Right lung (tissue), 2 donors: ENCODE measurements at regions not wholly inside any gene's neighbourhood (a gene's known extent, or its start where the extent isn't known, plus 50 kb on each side); places are given as distances from the start of the nearest gene placed in this dataset.
"Not testable (repeated sequence)": the region's sequence is repeated elsewhere in the genome, so short reads cannot be mapped to it uniquely, and the experiment has no call there.

Experiments used
- DNase-seq, 2 donors: peaks; one replicate each; pipeline ENCODE4 v3.0.0-alpha.2; 2013

- not testable (repeated sequence) for DNase-seq
Measured at GRCh38 chr13:109702030-109702597, 84.3 kb downstream of the IRS2 start.

GRCh38 chr13:109700176-109700575 lies 86.2 kb downstream of the IRS2 start:
- peak; percentile 60 to 70 for DNase-seq

- DNase-seq, result no peak
Measured at GRCh38 chr13:109699628-109700071, 86.7 kb downstream of the IRS2 start.

- DNase-seq, result no peak
Measured at GRCh38 chr13:109698779-109699178, 87.6 kb downstream of the IRS2 start.

GRCh38 chr13:109697936-109698335 lies 88.4 kb downstream of the IRS2 start:
- no peak for DNase-seq

- DNase-seq, result no peak
Measured at GRCh38 chr13:109695402-109696190, 90.8 kb downstream of the IRS2 start.

- DNase-seq, result no peak
Measured at GRCh38 chr13:109694972-109695371, 91.4 kb downstream of the IRS2 start.

GRCh38 chr13:109693213-109693612 lies 93.2 kb downstream of the IRS2 start:
- DNase-seq, result no peak

- no peak for DNase-seq
Measured at GRCh38 chr13:109691689-109692088, 94.7 kb downstream of the IRS2 start.

GRCh38 chr13:109687559-109688448 lies 98.6 kb downstream of the IRS2 start:
- no peak for DNase-seq

GRCh38 chr13:109685203-109685602 lies 101.2 kb downstream of the IRS2 start:
- DNase-seq, result no peak

- DNase-seq, result peak in 1 of 2 donors; percentile 30
Measured at GRCh38 chr13:109684824-109685202, 101.6 kb downstream of the IRS2 start.

- DNase-seq, result no peak
Measured at GRCh38 chr13:109684084-109684823, 102.1 kb downstream of the IRS2 start.

- no peak for DNase-seq
Measured at GRCh38 chr13:109682534-109683244, 103.7 kb downstream of the IRS2 start.

GRCh38 chr13:109680930-109681329 lies 105.5 kb downstream of the IRS2 start:
- no peak for DNase-seq

GRCh38 chr13:109680288-109680687 lies 106.1 kb downstream of the IRS2 start:
- DNase-seq, result no peak

- no peak for DNase-seq
Measured at GRCh38 chr13:109678459-109678858, 107.9 kb downstream of the IRS2 start.

GRCh38 chr13:109677206-109677605 lies 109.2 kb downstream of the IRS2 start:
- no peak for DNase-seq

- no peak for DNase-seq
Measured at GRCh38 chr13:109673477-109673876, 112.9 kb downstream of the IRS2 start.

- DNase-seq, result no peak
Measured at GRCh38 chr13:109672545-109672944, 113.8 kb downstream of the IRS2 start.

GRCh38 chr13:109671919-109672318 lies 114.5 kb downstream of the IRS2 start:
- DNase-seq, result no peak
